ENCODE measurements at regions not wholly inside any gene's neighbourhood (a gene's known extent, or its start where the extent isn't known, plus 50 kb on each side); places are given as distances from the start of the nearest gene placed in this dataset.
"Not testable (repeated sequence)": the region's sequence is repeated elsewhere in the genome, so short reads cannot be mapped to it uniquely, and the experiment has no call there.

- TF ChIP-seq CTCF (conservative IDR thresholded peaks at IDR 0.05; ENCODE audit: low read depth, low read length); EZH2 (IDR thresholded peaks at IDR 0.05; ENCODE audit: borderline replicate concordance, low read depth, low read length, poor library complexity, severe bottlenecking): not testable (repeated sequence)
Observed at GRCh38 chr1:149349448-149349847, 125.4 kb upstream of the NBPF19 start.
